ENCODE measurements at regions not wholly inside any gene's neighbourhood (a gene's known extent, or its start where the extent isn't known, plus 50 kb on each side); places are given as distances from the start of the nearest gene placed in this dataset.

DNA sequence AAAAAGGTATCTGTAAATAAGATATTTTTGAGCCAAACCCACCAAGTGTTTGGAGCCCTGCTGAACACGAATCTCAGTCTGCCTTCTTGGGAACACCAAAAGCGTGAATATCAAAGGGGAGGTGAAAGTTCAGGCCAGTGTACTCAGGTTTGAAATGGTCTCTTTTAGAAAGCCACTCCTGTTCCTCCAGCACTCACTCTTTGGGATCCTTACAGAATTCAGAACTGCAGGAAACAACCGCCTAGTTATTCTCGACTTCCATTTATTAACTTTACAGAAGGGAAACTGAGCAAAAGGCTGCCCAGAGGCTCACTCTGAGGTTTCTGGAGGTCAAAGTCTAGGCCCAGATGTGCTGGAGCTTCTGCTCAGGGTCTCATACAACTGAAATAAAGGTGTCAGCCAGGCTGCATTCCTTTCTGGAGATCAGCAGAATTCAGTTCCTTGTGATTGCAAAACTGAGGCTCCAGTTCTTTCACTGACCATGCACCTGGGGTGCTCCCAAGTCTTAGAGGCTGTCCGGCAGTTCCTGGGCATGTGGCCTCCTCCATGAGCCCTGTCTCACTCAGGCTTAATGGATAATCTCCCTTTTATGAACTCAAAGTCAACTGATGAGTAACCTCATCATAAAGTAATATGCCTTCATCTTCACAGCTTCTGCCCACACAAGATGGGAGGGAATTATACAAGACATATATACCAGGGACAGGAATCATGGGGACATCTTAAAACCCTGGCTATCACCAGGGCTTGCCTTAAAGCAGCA lies 65.5 kb upstream of the TNFAIP3 start:
- H3K36me3 Mint-ChIP-seq (ENCODE audit: insufficient read depth, unreplicated experiment) = peaks cover 11% of the 10 kb centered on the region
- H3K27me3 Mint-ChIP-seq (ENCODE audit: insufficient read depth, unreplicated experiment) = no peaks in the 10 kb centered on the region
- CTCF ChIA-PET = interaction anchor here (0.5 to 1.4 kb wide), 5 partner anchors 24 to 630 kb away, joined by 3 to 6 read pairs (median 4); no protein-coding TSS in a partner anchor
- no peak overlapping the region for H3K27ac Mint-ChIP-seq (ENCODE audit: low read depth, unreplicated experiment)
- peaks cover 36% of the 10 kb centered on the region for H3K4me1 Mint-ChIP-seq (ENCODE audit: insufficient read depth, unreplicated experiment)
- TF ChIP-seq, protein P1, sequence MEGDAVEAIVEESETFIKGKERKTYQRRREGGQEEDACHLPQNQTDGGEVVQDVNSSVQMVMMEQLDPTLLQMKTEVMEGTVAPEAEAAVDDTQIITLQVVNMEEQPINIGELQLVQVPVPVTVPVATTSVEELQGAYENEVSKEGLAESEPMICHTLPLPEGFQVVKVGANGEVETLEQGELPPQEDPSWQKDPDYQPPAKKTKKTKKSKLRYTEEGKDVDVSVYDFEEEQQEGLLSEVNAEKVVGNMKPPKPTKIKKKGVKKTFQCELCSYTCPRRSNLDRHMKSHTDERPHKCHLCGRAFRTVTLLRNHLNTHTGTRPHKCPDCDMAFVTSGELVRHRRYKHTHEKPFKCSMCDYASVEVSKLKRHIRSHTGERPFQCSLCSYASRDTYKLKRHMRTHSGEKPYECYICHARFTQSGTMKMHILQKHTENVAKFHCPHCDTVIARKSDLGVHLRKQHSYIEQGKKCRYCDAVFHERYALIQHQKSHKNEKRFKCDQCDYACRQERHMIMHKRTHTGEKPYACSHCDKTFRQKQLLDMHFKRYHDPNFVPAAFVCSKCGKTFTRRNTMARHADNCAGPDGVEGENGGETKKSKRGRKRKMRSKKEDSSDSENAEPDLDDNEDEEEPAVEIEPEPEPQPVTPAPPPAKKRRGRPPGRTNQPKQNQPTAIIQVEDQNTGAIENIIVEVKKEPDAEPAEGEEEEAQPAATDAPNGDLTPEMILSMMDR (IDR thresholded peaks at IDR 0.05; ENCODE audit: unreplicated experiment) = no peak
- POLR2A ChIA-PET = interaction anchor here (1.0 to 1.1 kb wide), 2 partner anchors 10 to 66 kb away, joined by 6 to 7 read pairs; no protein-coding TSS in a partner anchor
- H3K4me3 Mint-ChIP-seq (ENCODE audit: unreplicated experiment) = no peak overlapping the region
- no peaks in the 10 kb centered on the region for H3K9me3 Mint-ChIP-seq (ENCODE audit: unreplicated experiment)
- intact Hi-C loops (cut with micrococcal nuclease) = no loop called here
- DNase-seq (ENCODE audit: unreplicated experiment) = no peak
- no TSS peak for BruUV-seq (replicated peaks)

DNA sequence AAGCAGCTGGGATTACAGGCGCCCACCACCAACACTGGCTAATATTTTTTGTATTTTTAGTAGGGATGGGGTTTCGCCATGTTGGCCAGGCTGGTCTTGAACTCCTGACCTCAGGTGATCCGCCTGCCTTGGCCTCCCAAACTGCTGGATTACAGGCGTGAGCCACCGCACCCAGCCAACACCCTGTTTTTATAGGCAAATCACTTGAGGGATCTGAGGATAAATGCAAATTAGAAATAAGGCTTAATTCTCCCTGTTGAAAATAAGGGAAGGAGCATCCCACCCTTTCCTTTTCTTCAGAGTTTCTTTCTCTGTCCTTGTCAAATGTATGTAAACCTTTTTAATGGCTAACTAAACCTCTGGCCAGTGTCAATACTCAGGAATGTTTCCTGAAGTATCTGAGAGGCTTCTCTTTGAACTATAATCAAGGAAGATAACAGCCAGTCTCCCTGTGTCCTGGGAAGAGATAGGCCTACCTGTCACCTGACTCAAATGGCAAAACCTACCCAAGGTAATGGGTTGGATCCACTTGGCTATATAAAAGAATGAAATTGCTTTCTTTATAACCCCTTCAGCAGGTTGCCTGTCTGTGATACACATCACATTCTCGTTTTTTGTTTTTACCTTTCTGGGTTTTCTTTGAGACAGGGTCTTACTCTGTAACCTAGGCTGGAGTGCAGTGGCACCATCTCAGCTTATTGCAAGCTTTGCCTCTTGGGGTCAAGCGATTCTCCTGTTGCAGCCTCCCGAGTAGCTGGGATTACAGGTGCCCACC lies 64.5 kb upstream of the TNFAIP3 start:
- TF ChIP-seq, protein P1 (IDR thresholded peaks at IDR 0.05; ENCODE audit: unreplicated experiment) = no peak
- intact Hi-C loops (cut with micrococcal nuclease) = no loop called here
- POLR2A ChIA-PET = interaction anchor here (1.0 to 1.6 kb wide), 2 partner anchors 9 to 64 kb away, joined by 5 to 7 read pairs; partner anchors contain the start of gene TNFAIP3
- Mint-ChIP-seq H3K9me3 (ENCODE audit: unreplicated experiment) (no peaks in the 10 kb centered on the region), H3K27me3 (ENCODE audit: insufficient read depth, unreplicated experiment) (no peaks in the 10 kb centered on the region), H3K4me3 (ENCODE audit: unreplicated experiment) (no peak overlapping the region), H3K27ac (ENCODE audit: low read depth, unreplicated experiment) (no peak overlapping the region), H3K36me3 (ENCODE audit: insufficient read depth, unreplicated experiment) (peaks cover 11% of the 10 kb centered on the region), H3K4me1 (ENCODE audit: insufficient read depth, unreplicated experiment) (peaks cover 43% of the 10 kb centered on the region)
- CTCF ChIA-PET = interaction anchor here (0.6 to 0.9 kb wide), 2 partner anchors 59 to 94 kb away, joined by 4 to 5 read pairs; no protein-coding TSS in a partner anchor
- no TSS peak for BruUV-seq (replicated peaks)
- DNase-seq (ENCODE audit: unreplicated experiment) = no peak

DNA sequence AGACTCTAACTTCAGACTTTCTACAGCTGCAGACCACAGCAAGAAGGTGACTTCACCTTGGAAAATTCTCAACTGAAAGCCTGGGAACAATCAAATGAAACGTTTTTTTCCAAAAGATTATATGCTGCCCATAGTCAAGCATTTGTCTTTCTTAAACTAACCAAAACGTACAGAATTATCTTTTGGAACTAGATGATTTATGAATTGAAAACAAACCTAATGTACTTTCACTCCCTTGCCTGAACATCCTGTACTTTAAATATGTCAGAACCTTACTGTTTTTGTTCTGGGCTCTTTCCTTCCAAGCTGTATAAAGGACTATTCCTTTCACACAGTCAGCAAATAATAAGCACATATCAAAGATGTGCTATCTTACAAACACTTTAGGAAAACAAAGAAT lies 62.4 kb upstream of the TNFAIP3 start:
- POLR2A ChIA-PET = interaction anchor here (0.6 to 2.4 kb wide), 6 partner anchors 9 to 76 kb away, joined by 3 to 9 read pairs (median 3); partner anchors contain the start of gene TNFAIP3
- Mint-ChIP-seq H3K27me3 (ENCODE audit: insufficient read depth, unreplicated experiment) (no peaks in the 10 kb centered on the region), H3K4me1 (ENCODE audit: insufficient read depth, unreplicated experiment) (peaks cover 62% of the 10 kb centered on the region), H3K27ac (ENCODE audit: low read depth, unreplicated experiment) (peak overlapping the region; percentile 89), H3K36me3 (ENCODE audit: insufficient read depth, unreplicated experiment) (peaks cover 6% of the 10 kb centered on the region), H3K4me3 (ENCODE audit: unreplicated experiment) (no peak overlapping the region), H3K9me3 (ENCODE audit: unreplicated experiment) (no peaks in the 10 kb centered on the region)
- DNase-seq (ENCODE audit: unreplicated experiment) = no peak
- no TSS peak for BruUV-seq (replicated peaks)
- TF ChIP-seq, protein P1 (IDR thresholded peaks at IDR 0.05; ENCODE audit: unreplicated experiment) = no peak
- CTCF ChIA-PET = interaction anchor here (1.6 kb wide), 1 partner anchor 63 kb away, joined by 3 read pairs; the partner anchor contains the start of gene TNFAIP3
- intact Hi-C loops (cut with micrococcal nuclease) = no loop called here

DNA sequence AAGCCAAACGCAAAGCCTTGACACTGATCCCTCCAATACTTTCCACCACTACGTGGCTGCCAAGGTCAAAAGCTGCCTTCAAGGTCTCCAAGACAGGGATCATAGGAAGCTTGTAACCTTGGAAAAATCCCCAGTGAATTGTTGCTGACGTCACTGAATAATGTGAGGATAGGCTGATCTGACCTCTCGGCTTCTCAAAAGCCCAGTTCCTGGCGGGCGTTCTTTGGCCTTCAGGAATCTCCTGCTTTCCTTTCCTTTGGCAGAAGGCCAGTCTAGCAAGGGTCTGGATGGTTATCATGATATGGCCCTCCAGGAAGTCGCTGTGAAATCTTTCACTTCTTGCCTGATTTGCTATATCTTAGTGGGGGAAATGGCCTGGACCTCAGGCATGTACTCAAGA lies 61.4 kb upstream of the TNFAIP3 start:
- Mint-ChIP-seq H3K4me1 (ENCODE audit: insufficient read depth, unreplicated experiment) (peaks cover 59% of the 10 kb centered on the region), H3K27ac (ENCODE audit: low read depth, unreplicated experiment) (peak overlapping the region; percentile 89), H3K27me3 (ENCODE audit: insufficient read depth, unreplicated experiment) (no peaks in the 10 kb centered on the region), H3K4me3 (ENCODE audit: unreplicated experiment) (no peak overlapping the region), H3K9me3 (ENCODE audit: unreplicated experiment) (no peaks in the 10 kb centered on the region), H3K36me3 (ENCODE audit: insufficient read depth, unreplicated experiment) (peaks cover 6% of the 10 kb centered on the region)
- BruUV-seq (replicated peaks) = no TSS peak
- CTCF ChIA-PET = interaction anchor here (0.6 kb wide), 1 partner anchor 20 kb away, joined by 4 read pairs; no protein-coding TSS in a partner anchor
- TF ChIP-seq, protein P1 (IDR thresholded peaks at IDR 0.05; ENCODE audit: unreplicated experiment) = no peak
- intact Hi-C loops (cut with micrococcal nuclease) = no loop called here
- DNase-seq (ENCODE audit: unreplicated experiment) = no peak
- POLR2A ChIA-PET = interaction anchor here (0.6 to 2.4 kb wide), 2 partner anchors 8 to 103 kb away, joined by 3 to 9 read pairs; no protein-coding TSS in a partner anchor

Data from MCF 10A (cell line).